ENCODE measurements at regions not wholly inside any gene's neighbourhood (a gene's known extent, or its start where the extent isn't known, plus 50 kb on each side); places are given as distances from the start of the nearest gene placed in this dataset.

DNA sequence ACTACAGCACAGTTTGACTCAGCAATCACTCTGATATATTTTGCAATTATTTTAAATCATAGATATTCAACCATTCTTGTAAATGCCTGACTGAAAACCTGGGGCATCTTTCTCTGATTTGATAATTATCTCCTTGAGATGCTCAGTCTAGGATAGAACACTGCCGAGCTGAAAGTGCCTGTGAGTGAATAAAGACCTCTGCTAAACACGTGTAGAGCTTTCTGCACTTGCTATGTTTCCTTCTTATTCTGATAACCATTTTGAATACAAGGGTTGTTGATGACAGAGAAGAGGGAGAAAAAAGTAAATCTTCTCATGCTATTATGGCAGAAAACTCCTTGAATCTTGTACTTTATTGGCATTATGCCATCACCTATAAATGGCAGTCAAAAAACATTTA lies 1843.4 kb upstream of the IGFBP7 start:
- H4K20me1 ChIP-seq (ENCODE audit: insufficient read depth, poor library complexity, severe bottlenecking): no peaks in the 10 kb centered on the region
- H3K9me3 ChIP-seq (ENCODE audit: low read depth): no peaks in the 10 kb centered on the region
- no peaks in the 10 kb centered on the region for H3K4me1 ChIP-seq (ENCODE audit: insufficient read depth)
- no peak for DNase-seq (ENCODE audit: low spot score)
- H3K36me3 ChIP-seq (replicated peaks; ENCODE audit: insufficient read depth, low read depth): no peaks in the 10 kb centered on the region
- no peaks in the 10 kb centered on the region for H3K79me2 ChIP-seq
- no peak overlapping the region for H3K4me2 ChIP-seq
- WGBS (ENCODE audit: low lambda C conversion rate, missing lambda C conversion rate): 65% methylated on average over 2 of the region's 2 CpGs
- TF ChIP-seq EZH2 (IDR thresholded peaks at IDR 0.05; ENCODE audit: borderline replicate concordance): no peak
- TF ChIP-seq, protein P1, sequence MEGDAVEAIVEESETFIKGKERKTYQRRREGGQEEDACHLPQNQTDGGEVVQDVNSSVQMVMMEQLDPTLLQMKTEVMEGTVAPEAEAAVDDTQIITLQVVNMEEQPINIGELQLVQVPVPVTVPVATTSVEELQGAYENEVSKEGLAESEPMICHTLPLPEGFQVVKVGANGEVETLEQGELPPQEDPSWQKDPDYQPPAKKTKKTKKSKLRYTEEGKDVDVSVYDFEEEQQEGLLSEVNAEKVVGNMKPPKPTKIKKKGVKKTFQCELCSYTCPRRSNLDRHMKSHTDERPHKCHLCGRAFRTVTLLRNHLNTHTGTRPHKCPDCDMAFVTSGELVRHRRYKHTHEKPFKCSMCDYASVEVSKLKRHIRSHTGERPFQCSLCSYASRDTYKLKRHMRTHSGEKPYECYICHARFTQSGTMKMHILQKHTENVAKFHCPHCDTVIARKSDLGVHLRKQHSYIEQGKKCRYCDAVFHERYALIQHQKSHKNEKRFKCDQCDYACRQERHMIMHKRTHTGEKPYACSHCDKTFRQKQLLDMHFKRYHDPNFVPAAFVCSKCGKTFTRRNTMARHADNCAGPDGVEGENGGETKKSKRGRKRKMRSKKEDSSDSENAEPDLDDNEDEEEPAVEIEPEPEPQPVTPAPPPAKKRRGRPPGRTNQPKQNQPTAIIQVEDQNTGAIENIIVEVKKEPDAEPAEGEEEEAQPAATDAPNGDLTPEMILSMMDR (IDR thresholded peaks at IDR 0.05; ENCODE audit: poor library complexity): no peak
- TF ChIP-seq EZH2phosphoT487 (IDR thresholded peaks at IDR 0.05; ENCODE audit: low read depth, severe bottlenecking, unreplicated experiment): no peak
- H3K9me2 ChIP-seq (replicated peaks; ENCODE audit: insufficient read depth): no peaks in the 10 kb centered on the region
- no peaks in the 10 kb centered on the region for H3K27me3 ChIP-seq
- H3K4me3 ChIP-seq: no peak overlapping the region
- H3K27ac ChIP-seq: no peak overlapping the region
- H2AFZ ChIP-seq: no peak overlapping the region

GRCh38 chr4:58957711-58958110 lies 1847.5 kb upstream of the IGFBP7 start:
- no peak overlapping the region for H3K4me2 ChIP-seq
- no peak overlapping the region for H3K4me3 ChIP-seq
- no peaks in the 10 kb centered on the region for H3K36me3 ChIP-seq (replicated peaks; ENCODE audit: insufficient read depth, low read depth)
- no peak overlapping the region for H2AFZ ChIP-seq
- DNase-seq (ENCODE audit: low spot score): no peak
- H3K4me1 ChIP-seq (ENCODE audit: insufficient read depth): no peaks in the 10 kb centered on the region
- H3K27ac ChIP-seq: no peak overlapping the region
- 80% methylated on average over 4 of the region's 4 CpGs for WGBS (ENCODE audit: low lambda C conversion rate, missing lambda C conversion rate)
- no peaks in the 10 kb centered on the region for H3K79me2 ChIP-seq
- no peaks in the 10 kb centered on the region for H3K27me3 ChIP-seq
- H3K9me2 ChIP-seq (replicated peaks; ENCODE audit: insufficient read depth): no peaks in the 10 kb centered on the region
- H4K20me1 ChIP-seq (ENCODE audit: insufficient read depth, poor library complexity, severe bottlenecking): no peaks in the 10 kb centered on the region
- no peak for TF ChIP-seq EZH2phosphoT487 (IDR thresholded peaks at IDR 0.05; ENCODE audit: low read depth, severe bottlenecking, unreplicated experiment)
- no peak for TF ChIP-seq EZH2 (IDR thresholded peaks at IDR 0.05; ENCODE audit: borderline replicate concordance)
- TF ChIP-seq, protein P1 (IDR thresholded peaks at IDR 0.05; ENCODE audit: poor library complexity): no peak
- no peaks in the 10 kb centered on the region for H3K9me3 ChIP-seq (ENCODE audit: low read depth)

DNA sequence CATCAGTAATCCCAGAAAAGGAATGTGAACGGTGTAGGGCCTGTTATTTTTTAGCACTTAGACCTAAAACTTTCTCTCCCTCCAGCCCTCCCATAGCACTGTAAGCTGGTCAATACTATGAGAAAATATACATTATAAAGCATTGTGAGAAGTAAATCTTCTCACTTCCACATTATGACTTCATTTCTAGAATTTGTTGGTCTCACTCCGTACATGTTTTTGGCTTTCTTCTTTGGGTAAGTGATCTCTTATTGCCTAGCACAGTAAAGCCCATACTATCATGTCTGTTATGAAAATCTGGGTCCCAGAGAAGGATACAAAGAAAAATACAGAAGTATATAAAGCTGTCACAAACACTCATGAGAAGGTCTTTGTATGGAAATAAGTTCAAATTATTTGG lies 1851.1 kb upstream of the IGFBP7 start:
- Histone ChIP-seq H3K27ac (no peak overlapping the region), H3K4me1 (ENCODE audit: insufficient read depth) (no peaks in the 10 kb centered on the region), H2AFZ (no peak overlapping the region), H3K4me2 (no peak overlapping the region), H3K9me3 (ENCODE audit: low read depth) (no peaks in the 10 kb centered on the region), H3K79me2 (no peaks in the 10 kb centered on the region), H3K9me2 (replicated peaks; ENCODE audit: insufficient read depth) (no peaks in the 10 kb centered on the region), H3K36me3 (replicated peaks; ENCODE audit: insufficient read depth, low read depth) (no peaks in the 10 kb centered on the region), H4K20me1 (ENCODE audit: insufficient read depth, poor library complexity, severe bottlenecking) (no peaks in the 10 kb centered on the region), H3K27me3 (no peaks in the 10 kb centered on the region), H3K4me3 (no peak overlapping the region)
- TF ChIP-seq EZH2 (IDR thresholded peaks at IDR 0.05; ENCODE audit: borderline replicate concordance): no peak
- TF ChIP-seq, protein P1 (IDR thresholded peaks at IDR 0.05; ENCODE audit: poor library complexity): no peak
- DNase-seq (ENCODE audit: low spot score): no peak
- whole genome bisulfite sequencing (ENCODE audit: low lambda C conversion rate, missing lambda C conversion rate): 82% methylated on average over 2 of the region's 2 CpGs

DNA sequence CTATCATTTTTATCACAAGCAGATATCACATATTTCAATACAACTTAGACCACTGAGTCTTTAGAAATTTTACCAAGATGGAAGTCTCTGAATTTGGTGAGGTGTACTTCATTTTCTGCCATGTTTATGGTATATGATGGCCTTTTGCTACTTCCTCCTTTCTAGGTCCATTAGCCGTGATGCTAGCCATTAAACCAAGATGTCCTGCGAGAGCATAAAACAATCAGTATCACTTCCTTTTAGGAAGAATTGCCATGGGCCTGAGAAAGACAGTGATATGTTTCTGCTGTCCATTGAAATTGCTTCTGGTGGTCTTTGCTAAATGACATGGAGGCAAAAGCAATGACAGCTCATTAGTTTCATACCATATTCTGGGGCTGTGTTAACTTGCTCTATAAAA lies 1851.7 kb upstream of the IGFBP7 start:
- Histone ChIP-seq H3K27ac (no peak overlapping the region), H3K27me3 (no peaks in the 10 kb centered on the region), H3K9me2 (replicated peaks; ENCODE audit: insufficient read depth) (no peaks in the 10 kb centered on the region), H4K20me1 (ENCODE audit: insufficient read depth, poor library complexity, severe bottlenecking) (no peaks in the 10 kb centered on the region), H3K9me3 (ENCODE audit: low read depth) (no peaks in the 10 kb centered on the region), H3K4me2 (no peak overlapping the region), H3K4me3 (no peak overlapping the region), H3K36me3 (replicated peaks; ENCODE audit: insufficient read depth, low read depth) (no peaks in the 10 kb centered on the region), H2AFZ (no peak overlapping the region), H3K79me2 (no peaks in the 10 kb centered on the region), H3K4me1 (ENCODE audit: insufficient read depth) (no peaks in the 10 kb centered on the region)
- no peak for DNase-seq (ENCODE audit: low spot score)
- TF ChIP-seq EZH2phosphoT487 (IDR thresholded peaks at IDR 0.05; ENCODE audit: low read depth, severe bottlenecking, unreplicated experiment) (no peak), EZH2 (IDR thresholded peaks at IDR 0.05; ENCODE audit: borderline replicate concordance) (no peak)
- TF ChIP-seq, protein P1 (IDR thresholded peaks at IDR 0.05; ENCODE audit: poor library complexity): no peak
- WGBS (ENCODE audit: low lambda C conversion rate, missing lambda C conversion rate): 69% methylated on average over 2 of the region's 2 CpGs

All from hepatocyte (in vitro differentiated cells).